Mononuclear cell (primary cell): ENCODE measurements at regions not wholly inside any gene's neighbourhood (a gene's known extent, or its start where the extent isn't known, plus 50 kb on each side); places are given as distances from the start of the nearest gene placed in this dataset.

Source experiments
- H3K27me3 ChIP-seq: 2 replicates; pipeline ENCODE4 v1.6.0; 2011; ENCODE audit warnings: low read length, control low read depth; ENCODE audit not compliant: insufficient read depth
- H3K4me1 ChIP-seq: 2 replicates; pipeline ENCODE4 v1.5.1; 2011; ENCODE audit warnings: mild to moderate bottlenecking, low read length, control low read depth; ENCODE audit not compliant: insufficient read depth
- H3K4me3 ChIP-seq: 2 replicates; pipeline ENCODE4 v1.5.1; 2011; ENCODE audit warnings: mild to moderate bottlenecking, low read length, moderate library complexity
- H3K9me3 ChIP-seq: 2 replicates; pipeline ENCODE4 v1.5.1; 2011; ENCODE audit warnings: low read depth, mild to moderate bottlenecking, control low read depth, low read length

GRCh38 chr6:163835439-163836171 lies 421.1 kb downstream of the QKI start:
- no peak overlapping the region for H3K4me3 ChIP-seq
- H3K9me3 ChIP-seq: no peaks in the 10 kb centered on the region
- no peaks in the 10 kb centered on the region for H3K4me1 ChIP-seq
- H3K27me3 ChIP-seq: peaks cover 3% of the 10 kb centered on the region

GRCh38 chr6:163834226-163834970 lies 419.9 kb downstream of the QKI start:
- Histone ChIP-seq H3K4me3 (no peak overlapping the region), H3K4me1 (no peaks in the 10 kb centered on the region), H3K27me3 (peaks cover 3% of the 10 kb centered on the region), H3K9me3 (no peaks in the 10 kb centered on the region)

GRCh38 chr6:163831736-163832135 lies 417.2 kb downstream of the QKI start:
- Histone ChIP-seq H3K27me3 (no peaks in the 10 kb centered on the region), H3K4me3 (no peak overlapping the region), H3K9me3 (no peaks in the 10 kb centered on the region), H3K4me1 (no peaks in the 10 kb centered on the region)

GRCh38 chr6:163830641-163831040 lies 416.1 kb downstream of the QKI start:
- H3K4me3 ChIP-seq: no peak overlapping the region
- H3K4me1 ChIP-seq: no peaks in the 10 kb centered on the region
- H3K27me3 ChIP-seq: no peaks in the 10 kb centered on the region
- no peaks in the 10 kb centered on the region for H3K9me3 ChIP-seq

GRCh38 chr6:163828038-163828795 lies 413.7 kb downstream of the QKI start:
- Histone ChIP-seq H3K9me3 (no peaks in the 10 kb centered on the region), H3K4me1 (no peaks in the 10 kb centered on the region), H3K27me3 (no peaks in the 10 kb centered on the region), H3K4me3 (no peak overlapping the region)

- H3K27me3 ChIP-seq: no peaks in the 10 kb centered on the region
- H3K9me3 ChIP-seq: no peaks in the 10 kb centered on the region
- H3K4me3 ChIP-seq: no peak overlapping the region
- no peaks in the 10 kb centered on the region for H3K4me1 ChIP-seq
Observed at GRCh38 chr6:163827143-163827542, 412.6 kb downstream of the QKI start.

- Histone ChIP-seq H3K4me3 (no peak overlapping the region), H3K27me3 (no peaks in the 10 kb centered on the region), H3K4me1 (no peaks in the 10 kb centered on the region), H3K9me3 (no peaks in the 10 kb centered on the region)
Observed at GRCh38 chr6:163826629-163827028, 412.1 kb downstream of the QKI start.

GRCh38 chr6:163825033-163825432 lies 410.5 kb downstream of the QKI start:
- H3K27me3 ChIP-seq: no peaks in the 10 kb centered on the region
- H3K4me3 ChIP-seq: no peak overlapping the region
- H3K4me1 ChIP-seq: no peaks in the 10 kb centered on the region
- no peaks in the 10 kb centered on the region for H3K9me3 ChIP-seq

GRCh38 chr6:163823577-163823976 lies 409.1 kb downstream of the QKI start:
- Histone ChIP-seq H3K9me3 (no peaks in the 10 kb centered on the region), H3K27me3 (no peaks in the 10 kb centered on the region), H3K4me3 (no peak overlapping the region), H3K4me1 (no peaks in the 10 kb centered on the region)

- Histone ChIP-seq H3K9me3 (no peaks in the 10 kb centered on the region), H3K4me3 (no peak overlapping the region), H3K4me1 (no peaks in the 10 kb centered on the region), H3K27me3 (no peaks in the 10 kb centered on the region)
Observed at GRCh38 chr6:163820745-163821458, 406.4 kb downstream of the QKI start.

- H3K4me3 ChIP-seq: no peak overlapping the region
Observed at GRCh38 chr6:163820171-163820570, 405.7 kb downstream of the QKI start.

GRCh38 chr6:163818719-163819118 lies 404.2 kb downstream of the QKI start:
- no peaks in the 10 kb centered on the region for H3K9me3 ChIP-seq
- H3K27me3 ChIP-seq: no peaks in the 10 kb centered on the region
- no peak overlapping the region for H3K4me3 ChIP-seq
- H3K4me1 ChIP-seq: no peaks in the 10 kb centered on the region

More at GRCh38 chr6:163820171-163820570, 405.7 kb downstream of the QKI start:
- no peaks in the 10 kb centered on the region for H3K4me1 ChIP-seq
- no peaks in the 10 kb centered on the region for H3K27me3 ChIP-seq
- H3K9me3 ChIP-seq: no peaks in the 10 kb centered on the region

- no peaks in the 10 kb centered on the region for H3K4me1 ChIP-seq
- H3K9me3 ChIP-seq: no peaks in the 10 kb centered on the region
- no peak overlapping the region for H3K4me3 ChIP-seq
- H3K27me3 ChIP-seq: no peaks in the 10 kb centered on the region
Observed at GRCh38 chr6:163816441-163816840, 401.9 kb downstream of the QKI start.

- H3K9me3 ChIP-seq: no peaks in the 10 kb centered on the region
- no peak overlapping the region for H3K4me3 ChIP-seq
- no peaks in the 10 kb centered on the region for H3K4me1 ChIP-seq
- no peaks in the 10 kb centered on the region for H3K27me3 ChIP-seq
Observed at GRCh38 chr6:163815796-163816195, 401.3 kb downstream of the QKI start.
